Uterus (tissue), 3 donors: ENCODE measurements at regions not wholly inside any gene's neighbourhood (a gene's known extent, or its start where the extent isn't known, plus 50 kb on each side); places are given as distances from the start of the nearest gene placed in this dataset.
"Not testable (repeated sequence)": the region's sequence is repeated elsewhere in the genome, so short reads cannot be mapped to it uniquely, and the experiment has no call there.

Experiments
- DNase-seq, 2 donors: peaks; one replicate each; pipeline ENCODE4 v3.0.0-alpha.2; 2019 to 2020
- H3K27ac ChIP-seq, 2 donors: fragments of 200-600 bp; sonication (generic); 1 replicate in 1 of 2; 2 replicates in 1 of 2; pipeline ENCODE4 v1.5.1; 2016 to 2018
- H3K27me3 ChIP-seq, 2 donors: fragments of 200-600 bp; sonication (generic); one replicate each; pipeline ENCODE4 v1.5.1; 2018 to 2019; ENCODE audit warnings: control low read depth in 1 of 2
- H3K36me3 ChIP-seq, 2 donors: fragments of 200-600 bp; sonication (generic); one replicate each; pipeline ENCODE4 v1.5.1; 2019; ENCODE audit warnings: control low read depth in 1 of 2
- H3K4me1 ChIP-seq, 2 donors: fragments of 200-600 bp; sonication (generic); one replicate each; pipeline ENCODE4 v1.5.1; 2018 to 2019; ENCODE audit warnings: control low read depth in 1 of 2
- H3K4me3 ChIP-seq, 2 donors: fragments of 200-600 bp; sonication (generic); 1 replicate in 1 of 2; 2 replicates in 1 of 2; pipeline ENCODE4 v1.5.1; 2018 to 2019; ENCODE audit warnings: mild to moderate bottlenecking in 1 of 2
- H3K9me3 ChIP-seq, 2 donors: fragments of 200-600 bp; sonication (generic); one replicate each; pipeline ENCODE4 v1.5.1; 2019; ENCODE audit warnings: control low read depth in 1 of 2
- CTCF ChIP-seq, 4 experiments: fragments of 200-600 bp in 2 of 4; fragments of 450-650 bp in 2 of 4; sonication (generic) in 2 of 4; IDR thresholded peaks; one replicate each; pipeline ENCODE4 v1.5.1; 2016 to 2019; ENCODE audit warnings: antibody characterized with exemption in 4 of 4, mild to moderate bottlenecking in 2 of 4, moderate library complexity in 1 of 4
- POLR2A ChIP-seq, 2 donors: fragments of 450-650 bp; IDR thresholded peaks; one replicate each; pipeline ENCODE4 v1.6.1; 2016; ENCODE audit warnings: antibody characterized with exemption in 2 of 2, mild to moderate bottlenecking in 1 of 2, moderate library complexity in 1 of 2
- intact Hi-C: fragments of 100-400 bp; cut with DNase I; formaldehyde crosslinking; loops from one replicate; pipeline ENCODE4 v1.15.1; 2023; ENCODE audit warnings: low total_unique reads
- donor health status: DM: yes; HTN: yes; CAD: no.

GRCh38 chr1:222898191-222898527 lies 83.3 kb downstream of the DISP1 start:
- no peaks in the 10 kb centered on the region for H3K4me1 ChIP-seq
- DNase-seq: no peak
- H3K27me3 ChIP-seq: no peaks in the 10 kb centered on the region
- peak overlapping the region; percentile 22 to 60 for H3K27ac ChIP-seq
- H3K4me3 ChIP-seq: peak overlapping the region in 1 of 2 donors; percentile 21
- no peaks in the 10 kb centered on the region for H3K36me3 ChIP-seq
- TF ChIP-seq CTCF (IDR thresholded peaks at IDR 0.05) (no peak), POLR2A (IDR thresholded peaks at IDR 0.05) (no peak)
- H3K9me3 ChIP-seq: no peaks in the 10 kb centered on the region
- intact Hi-C loops: no loop called here

GRCh38 chr1:222899471-222899870 lies 84.6 kb downstream of the DISP1 start:
- no peaks in the 10 kb centered on the region for H3K9me3 ChIP-seq
- no peaks in the 10 kb centered on the region for H3K36me3 ChIP-seq
- intact Hi-C loops: no loop called here
- no peak for DNase-seq
- no peaks in the 10 kb centered on the region for H3K4me1 ChIP-seq
- no peak overlapping the region for H3K27ac ChIP-seq
- TF ChIP-seq CTCF (IDR thresholded peaks at IDR 0.05) (no peak), POLR2A (IDR thresholded peaks at IDR 0.05) (no peak)
- no peaks in the 10 kb centered on the region for H3K27me3 ChIP-seq
- H3K4me3 ChIP-seq: no peak overlapping the region

GRCh38 chr1:222904451-222904850 lies 89.6 kb downstream of the DISP1 start:
- Histone ChIP-seq H3K27me3 (no peaks in the 10 kb centered on the region), H3K9me3 (no peaks in the 10 kb centered on the region), H3K36me3 (no peaks in the 10 kb centered on the region), H3K27ac (no peak overlapping the region), H3K4me3 (no peak overlapping the region), H3K4me1 (no peaks in the 10 kb centered on the region)
- no peak for TF ChIP-seq POLR2A (IDR thresholded peaks at IDR 0.05)
- TF ChIP-seq CTCF (IDR thresholded peaks at IDR 0.05): no peak
- no peak for DNase-seq
- intact Hi-C loops: no loop called here

GRCh38 chr1:222905151-222905550 lies 90.3 kb downstream of the DISP1 start:
- intact Hi-C loops: no loop called here
- H3K36me3 ChIP-seq: no peaks in the 10 kb centered on the region
- DNase-seq: no peak

GRCh38 chr1:222906271-222906739 lies 91.5 kb downstream of the DISP1 start:
- H3K4me3 ChIP-seq, H3K27ac ChIP-seq, intact Hi-C loops, H3K9me3 ChIP-seq, H3K36me3 ChIP-seq, H3K4me1 ChIP-seq, H3K27me3 ChIP-seq, DNase-seq: not testable (repeated sequence)

More at GRCh38 chr1:222905151-222905550, 90.3 kb downstream of the DISP1 start:
- H3K4me1 ChIP-seq: no peaks in the 10 kb centered on the region
- H3K9me3 ChIP-seq: no peaks in the 10 kb centered on the region
- TF ChIP-seq POLR2A (IDR thresholded peaks at IDR 0.05) (no peak), CTCF (IDR thresholded peaks at IDR 0.05) (no peak)
- H3K4me3 ChIP-seq: no peak overlapping the region
- no peaks in the 10 kb centered on the region for H3K27me3 ChIP-seq
- no peak overlapping the region for H3K27ac ChIP-seq

- no peak overlapping the region for H3K4me3 ChIP-seq
- no peaks in the 10 kb centered on the region for H3K36me3 ChIP-seq
- no peaks in the 10 kb centered on the region for H3K4me1 ChIP-seq
- H3K27ac ChIP-seq: peak overlapping the region in 1 of 2 donors; percentile 5
- TF ChIP-seq POLR2A (IDR thresholded peaks at IDR 0.05) (no peak), CTCF (IDR thresholded peaks at IDR 0.05) (no peak)
- intact Hi-C loops: no loop called here
- DNase-seq: no peak
- H3K9me3 ChIP-seq: no peaks in the 10 kb centered on the region
- H3K27me3 ChIP-seq: no peaks in the 10 kb centered on the region
These were observed 94.7 kb downstream of the DISP1 start for GRCh38 chr1:222909586-222909985.
